Osteoblast (primary cell): ENCODE measurements at regions not wholly inside any gene's neighbourhood (a gene's known extent, or its start where the extent isn't known, plus 50 kb on each side); places are given as distances from the start of the nearest gene placed in this dataset.

Experiments used
- DNase-seq: peaks from one replicate; pipeline ENCODE4 v3.0.0; 2011; ENCODE audit warnings: low spot score, mixed read lengths; ENCODE audit not compliant: insufficient read length; ENCODE audit errors: missing footprints
- H2AFZ ChIP-seq: 2 replicates; pipeline ENCODE4 v1.6.0; 2011; ENCODE audit warnings: mild to moderate bottlenecking, low read length
- H3K27ac ChIP-seq: 2 replicates; pipeline ENCODE4 v1.5.1; 2011; ENCODE audit warnings: mild to moderate bottlenecking, low read depth, low read length, moderate library complexity
- H3K27me3 ChIP-seq: 2 replicates; pipeline ENCODE4 v1.6.0; 2012; ENCODE audit warnings: mild to moderate bottlenecking, control low read depth, inconsistent platforms, low read length, moderate library complexity; ENCODE audit not compliant: insufficient read depth
- H3K36me3 ChIP-seq: 2 replicates; pipeline ENCODE4 v1.5.1; 2011; ENCODE audit warnings: mild to moderate bottlenecking, low read length, control low read depth, moderate library complexity; ENCODE audit not compliant: insufficient read depth
- H3K4me1 ChIP-seq: 2 replicates; pipeline ENCODE4 v1.5.1; 2011; ENCODE audit warnings: mild to moderate bottlenecking, low read length, control low read depth, moderate library complexity; ENCODE audit not compliant: insufficient read depth
- H3K4me2 ChIP-seq: 2 replicates; pipeline ENCODE4 v1.6.0; 2011; ENCODE audit warnings: mild to moderate bottlenecking, low read length; ENCODE audit not compliant: insufficient read depth
- H3K4me3 ChIP-seq: fragments of 200-600 bp; sonication (generic); 3 replicates; pipeline ENCODE4 v1.5.1; 2012; ENCODE audit warnings: mild to moderate bottlenecking, low read length, inconsistent platforms; ENCODE audit not compliant: insufficient read depth
- H3K79me2 ChIP-seq: 2 replicates; pipeline ENCODE4 v1.6.0; 2012; ENCODE audit warnings: mild to moderate bottlenecking, low read length, control low read depth, inconsistent platforms; ENCODE audit not compliant: insufficient read depth
- H3K9me3 ChIP-seq: 2 replicates; pipeline ENCODE4 v1.5.1; 2011; ENCODE audit warnings: low read depth, low read length, control low read depth
- H4K20me1 ChIP-seq: 2 replicates; pipeline ENCODE4 v1.6.0; 2012; ENCODE audit warnings: mild to moderate bottlenecking, low read length, control low read depth; ENCODE audit not compliant: insufficient read depth
- TF ChIP-seq, protein P1 (sequence below): IDR thresholded peaks from 2 replicates; pipeline ENCODE4 v1.5.1; 2011; ENCODE audit warnings: mild to moderate bottlenecking, low read depth, low read length, moderate library complexity; ENCODE audit errors: extremely low read depth

DNA sequence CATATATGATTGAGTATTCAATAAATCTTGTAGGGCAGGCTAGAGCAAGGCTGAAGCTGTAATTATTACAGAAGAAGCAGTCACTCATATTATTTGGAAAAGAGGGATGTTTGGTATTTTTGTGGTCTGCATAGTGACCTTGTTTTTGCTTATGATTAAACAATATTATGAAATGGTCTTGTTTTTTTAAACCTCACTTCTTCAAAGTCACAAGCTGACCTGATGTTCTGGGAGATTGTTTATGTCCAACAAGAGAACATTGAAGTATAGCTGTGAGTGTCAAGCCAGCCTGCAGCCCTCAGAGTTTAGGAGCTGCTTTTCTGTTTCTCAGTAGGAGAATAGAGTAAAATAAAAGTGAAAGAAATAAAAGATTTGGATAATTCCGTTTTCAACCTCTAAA lies 342.2 kb downstream of the LRRC70 start:
- H3K79me2 ChIP-seq, result no peaks in the 10 kb centered on the region
- no peaks in the 10 kb centered on the region for H3K27me3 ChIP-seq
- H2AFZ ChIP-seq, result no peak overlapping the region
- H3K4me1 ChIP-seq, result no peaks in the 10 kb centered on the region
- H3K9me3 ChIP-seq, result no peaks in the 10 kb centered on the region
- DNase-seq, result no peak
- no peaks in the 10 kb centered on the region for H3K36me3 ChIP-seq
- TF ChIP-seq, protein P1, sequence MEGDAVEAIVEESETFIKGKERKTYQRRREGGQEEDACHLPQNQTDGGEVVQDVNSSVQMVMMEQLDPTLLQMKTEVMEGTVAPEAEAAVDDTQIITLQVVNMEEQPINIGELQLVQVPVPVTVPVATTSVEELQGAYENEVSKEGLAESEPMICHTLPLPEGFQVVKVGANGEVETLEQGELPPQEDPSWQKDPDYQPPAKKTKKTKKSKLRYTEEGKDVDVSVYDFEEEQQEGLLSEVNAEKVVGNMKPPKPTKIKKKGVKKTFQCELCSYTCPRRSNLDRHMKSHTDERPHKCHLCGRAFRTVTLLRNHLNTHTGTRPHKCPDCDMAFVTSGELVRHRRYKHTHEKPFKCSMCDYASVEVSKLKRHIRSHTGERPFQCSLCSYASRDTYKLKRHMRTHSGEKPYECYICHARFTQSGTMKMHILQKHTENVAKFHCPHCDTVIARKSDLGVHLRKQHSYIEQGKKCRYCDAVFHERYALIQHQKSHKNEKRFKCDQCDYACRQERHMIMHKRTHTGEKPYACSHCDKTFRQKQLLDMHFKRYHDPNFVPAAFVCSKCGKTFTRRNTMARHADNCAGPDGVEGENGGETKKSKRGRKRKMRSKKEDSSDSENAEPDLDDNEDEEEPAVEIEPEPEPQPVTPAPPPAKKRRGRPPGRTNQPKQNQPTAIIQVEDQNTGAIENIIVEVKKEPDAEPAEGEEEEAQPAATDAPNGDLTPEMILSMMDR, result no peak
- H3K4me3 ChIP-seq, result no peak overlapping the region
- H4K20me1 ChIP-seq, result no peaks in the 10 kb centered on the region
- no peak overlapping the region for H3K4me2 ChIP-seq
- H3K27ac ChIP-seq, result no peak overlapping the region

DNA sequence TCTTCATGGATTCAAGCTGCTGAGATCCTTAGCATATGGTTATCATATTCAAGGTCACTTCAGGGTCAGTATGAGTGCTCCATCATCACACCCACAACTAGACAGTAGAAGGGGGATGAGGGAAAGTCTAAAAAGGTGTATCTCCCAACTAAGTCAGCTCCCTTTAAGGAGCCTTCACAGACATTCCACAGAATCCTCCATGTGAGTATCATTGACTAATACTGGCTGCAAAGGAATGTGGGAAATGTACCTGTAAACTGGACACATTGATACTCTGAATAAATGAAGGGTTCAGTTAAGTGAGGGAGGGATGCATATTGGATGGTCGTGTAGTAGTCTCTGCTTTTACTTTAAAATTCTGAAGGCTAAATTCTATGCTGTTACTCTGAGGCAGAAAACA lies 330.7 kb downstream of the LRRC70 start:
- Histone ChIP-seq H3K27ac (no peak overlapping the region), H3K4me3 (no peak overlapping the region), H4K20me1 (no peaks in the 10 kb centered on the region), H3K4me1 (no peaks in the 10 kb centered on the region), H3K9me3 (no peaks in the 10 kb centered on the region), H3K79me2 (no peaks in the 10 kb centered on the region), H3K36me3 (no peaks in the 10 kb centered on the region), H3K4me2 (no peak overlapping the region), H3K27me3 (no peaks in the 10 kb centered on the region), H2AFZ (no peak overlapping the region)
- no peak for DNase-seq
- TF ChIP-seq, protein P1, result no peak

DNA sequence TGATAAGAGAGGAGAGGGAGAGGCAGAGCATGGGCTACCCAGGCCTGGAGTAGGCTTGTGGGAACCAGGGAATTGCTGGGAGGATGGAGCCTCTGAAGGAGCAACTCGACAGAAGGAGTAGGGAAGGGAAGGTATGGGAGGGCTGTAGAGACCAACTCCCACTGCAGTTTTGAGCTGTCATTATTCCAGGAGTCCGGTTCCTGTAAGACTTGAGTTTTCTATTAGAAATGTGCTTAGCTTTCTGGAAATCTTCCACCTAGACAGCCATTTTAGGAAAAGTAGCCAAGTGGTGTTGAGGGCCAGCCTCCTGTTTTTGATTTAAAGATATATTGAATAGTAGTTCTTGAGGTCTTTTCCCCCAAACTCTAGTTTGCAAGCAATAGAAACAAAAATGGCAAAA lies 323.5 kb downstream of the LRRC70 start:
- Histone ChIP-seq H3K4me3 (no peak overlapping the region), H3K4me1 (no peaks in the 10 kb centered on the region), H3K27ac (no peak overlapping the region), H3K4me2 (no peak overlapping the region), H3K36me3 (no peaks in the 10 kb centered on the region), H4K20me1 (no peaks in the 10 kb centered on the region), H2AFZ (no peak overlapping the region), H3K9me3 (no peaks in the 10 kb centered on the region), H3K27me3 (no peaks in the 10 kb centered on the region), H3K79me2 (no peaks in the 10 kb centered on the region)
- DNase-seq, result no peak
- TF ChIP-seq, protein P1, result no peak

DNA sequence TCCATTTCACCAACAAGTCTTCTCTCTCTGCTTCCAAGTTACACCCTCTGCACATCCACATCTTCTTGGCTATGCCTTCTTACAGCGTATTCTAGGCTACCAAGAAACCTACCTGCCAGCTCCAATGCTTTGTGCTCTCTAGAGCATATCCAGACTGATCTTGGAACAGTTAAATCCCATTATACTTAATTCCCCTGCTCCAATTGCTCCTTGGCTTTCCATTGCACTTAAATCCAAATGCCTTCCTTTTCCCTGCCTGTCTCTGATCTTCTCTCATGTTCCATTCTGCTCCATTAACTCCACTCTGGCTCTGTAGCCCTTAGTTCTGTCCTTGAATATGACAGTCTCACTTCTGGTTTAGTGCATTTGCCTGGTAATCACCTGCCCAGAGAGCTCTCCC lies 322.4 kb downstream of the LRRC70 start:
- no peak overlapping the region for H3K4me2 ChIP-seq
- no peaks in the 10 kb centered on the region for H4K20me1 ChIP-seq
- TF ChIP-seq, protein P1, result no peak
- H3K27me3 ChIP-seq, result no peaks in the 10 kb centered on the region
- H3K36me3 ChIP-seq, result no peaks in the 10 kb centered on the region
- no peak overlapping the region for H3K27ac ChIP-seq
- H3K4me3 ChIP-seq, result no peak overlapping the region
- H2AFZ ChIP-seq, result no peak overlapping the region
- no peaks in the 10 kb centered on the region for H3K79me2 ChIP-seq
- H3K4me1 ChIP-seq, result no peaks in the 10 kb centered on the region
- DNase-seq, result no peak
- no peaks in the 10 kb centered on the region for H3K9me3 ChIP-seq
